Loucy (cell line): ENCODE measurements at regions not wholly inside any gene's neighbourhood (a gene's known extent, or its start where the extent isn't known, plus 50 kb on each side); places are given as distances from the start of the nearest gene placed in this dataset.

Experiments
- H2AFZ ChIP-seq: fragments of 200-600 bp; sonication (generic); 2 replicates; pipeline ENCODE4 v1.6.0; 2016; ENCODE audit warnings: antibody characterized with exemption, mild to moderate bottlenecking, low read length, moderate library complexity
- H3F3A ChIP-seq: fragments of 200-600 bp; 2 replicates; pipeline ENCODE4 v1.6.0; 2016; ENCODE audit warnings: antibody characterized with exemption, low read depth, mild to moderate bottlenecking
- H3K27me3 ChIP-seq: fragments of 200-600 bp; sonication (generic); 2 replicates; pipeline ENCODE4 v1.6.1; 2014; ENCODE audit warnings: low read length, mild to moderate bottlenecking; ENCODE audit not compliant: insufficient read depth, poor library complexity, severe bottlenecking
- H3K36me3 ChIP-seq: fragments of 200-600 bp; sonication (generic); 2 replicates; pipeline ENCODE4 v1.6.1; 2016; ENCODE audit warnings: low read length; ENCODE audit not compliant: insufficient read depth
- H3K4me1 ChIP-seq: fragments of 200-600 bp; sonication (generic); 2 replicates; pipeline ENCODE4 v1.5.1; 2014; ENCODE audit warnings: low read length, mild to moderate bottlenecking; ENCODE audit not compliant: insufficient read depth, poor library complexity, severe bottlenecking
- H3K4me2 ChIP-seq: fragments of 200-600 bp; sonication (generic); 2 replicates; pipeline ENCODE4 v1.6.0; 2014; ENCODE audit warnings: antibody characterized with exemption, low read length, low read depth, mild to moderate bottlenecking; ENCODE audit not compliant: poor library complexity, severe bottlenecking
- H3K4me3 ChIP-seq: fragments of 200-600 bp; sonication (generic); 2 replicates; pipeline ENCODE4 v1.5.1; 2014; ENCODE audit warnings: low read length, mild to moderate bottlenecking, mixed read lengths; ENCODE audit not compliant: poor library complexity, severe bottlenecking
- H3K79me2 ChIP-seq: fragments of 200-600 bp; sonication (generic); 2 replicates; pipeline ENCODE4 v1.6.1; 2014; ENCODE audit warnings: low read length; ENCODE audit not compliant: insufficient read depth
- H3K9ac ChIP-seq: fragments of 200-600 bp; sonication (generic); 2 replicates; pipeline ENCODE4 v1.6.0; 2014; ENCODE audit warnings: mild to moderate bottlenecking, low read depth, low read length, moderate library complexity; ENCODE audit not compliant: poor library complexity, severe bottlenecking
- H3K9me2 ChIP-seq: fragments of 200-600 bp; sonication (generic); replicated peaks from 2 replicates; pipeline ENCODE4 v1.6.1; 2016; ENCODE audit warnings: low read depth, low read length, mixed read lengths
- H3K9me3 ChIP-seq: fragments of 200-600 bp; sonication (generic); 2 replicates; pipeline ENCODE4 v1.6.1; 2014; ENCODE audit warnings: mild to moderate bottlenecking, antibody characterized with exemption, low read length, low read depth; ENCODE audit not compliant: insufficient read depth
- H4K20me1 ChIP-seq: fragments of 200-600 bp; sonication (generic); 2 replicates; pipeline ENCODE4 v1.6.0; 2014; ENCODE audit warnings: antibody characterized with exemption, low read length, mild to moderate bottlenecking; ENCODE audit not compliant: insufficient read depth, poor library complexity, severe bottlenecking
- CTCF ChIP-seq: fragments of 200-600 bp; sonication (generic); conservative IDR thresholded peaks from 2 replicates; pipeline ENCODE4 v1.5.1; 2014; ENCODE audit warnings: mild to moderate bottlenecking, antibody characterized with exemption, low read length
- EZH2phosphoT487 ChIP-seq: fragments of 200-600 bp; IDR thresholded peaks from 2 replicates; pipeline ENCODE4 v1.6.1; 2018; ENCODE audit warnings: antibody characterized with exemption, mild to moderate bottlenecking, moderate library complexity, borderline replicate concordance

GRCh38 chr14:54108481-54109471 lies 152.2 kb upstream of the BMP4 start:
- no peaks in the 10 kb centered on the region for H3K9me3 ChIP-seq
- H3K9ac ChIP-seq = no peak overlapping the region
- H2AFZ ChIP-seq = no peak overlapping the region
- H3K36me3 ChIP-seq = no peaks in the 10 kb centered on the region
- H3K79me2 ChIP-seq = no peaks in the 10 kb centered on the region
- no peaks in the 10 kb centered on the region for H3K4me1 ChIP-seq
- no peak overlapping the region for H3K4me3 ChIP-seq
- TF ChIP-seq EZH2phosphoT487 (no peak), CTCF (no peak)
- H3K4me2 ChIP-seq = no peak overlapping the region
- no peaks in the 10 kb centered on the region for H3K9me2 ChIP-seq
- H3F3A ChIP-seq = no peaks in the 10 kb centered on the region
- H3K27me3 ChIP-seq = no peaks in the 10 kb centered on the region
- no peaks in the 10 kb centered on the region for H4K20me1 ChIP-seq

- Histone ChIP-seq H3K9ac (no peak overlapping the region), H3K36me3 (no peaks in the 10 kb centered on the region), H4K20me1 (no peaks in the 10 kb centered on the region), H2AFZ (no peak overlapping the region), H3K79me2 (no peaks in the 10 kb centered on the region), H3K4me1 (no peaks in the 10 kb centered on the region), H3F3A (no peaks in the 10 kb centered on the region), H3K27me3 (no peaks in the 10 kb centered on the region), H3K9me2 (no peaks in the 10 kb centered on the region), H3K4me2 (no peak overlapping the region), H3K4me3 (no peak overlapping the region), H3K9me3 (no peaks in the 10 kb centered on the region)
- no peak for TF ChIP-seq CTCF
- no peak for TF ChIP-seq EZH2phosphoT487
These were observed 153.0 kb upstream of the BMP4 start for GRCh38 chr14:54109521-54110120.

GRCh38 chr14:54114941-54115340 lies 158.3 kb upstream of the BMP4 start:
- Histone ChIP-seq H3K79me2 (no peaks in the 10 kb centered on the region), H3K4me3 (no peak overlapping the region), H3K9me3 (no peaks in the 10 kb centered on the region), H3K9ac (no peak overlapping the region), H3K4me1 (no peaks in the 10 kb centered on the region), H3K27me3 (no peaks in the 10 kb centered on the region), H3F3A (no peaks in the 10 kb centered on the region), H2AFZ (no peak overlapping the region), H3K9me2 (no peaks in the 10 kb centered on the region), H3K36me3 (no peaks in the 10 kb centered on the region), H4K20me1 (no peaks in the 10 kb centered on the region), H3K4me2 (no peak overlapping the region)
- TF ChIP-seq CTCF (no peak), EZH2phosphoT487 (no peak)
